HG03354 (cell line): ENCODE measurements at regions not wholly inside any gene's neighbourhood (a gene's known extent, or its start where the extent isn't known, plus 50 kb on each side); places are given as distances from the start of the nearest gene placed in this dataset.
"Not testable (repeated sequence)": the region's sequence is repeated elsewhere in the genome, so short reads cannot be mapped to it uniquely, and the experiment has no call there.

Experiments
- ATAC-seq: cut with Tn5 transposase; IDR thresholded peaks from one replicate; pipeline ENCODE4 v1.9.1; 2021; ENCODE audit warnings: mild to moderate bottlenecking; ENCODE audit not compliant: unreplicated experiment, poor library complexity, severe bottlenecking

DNA sequence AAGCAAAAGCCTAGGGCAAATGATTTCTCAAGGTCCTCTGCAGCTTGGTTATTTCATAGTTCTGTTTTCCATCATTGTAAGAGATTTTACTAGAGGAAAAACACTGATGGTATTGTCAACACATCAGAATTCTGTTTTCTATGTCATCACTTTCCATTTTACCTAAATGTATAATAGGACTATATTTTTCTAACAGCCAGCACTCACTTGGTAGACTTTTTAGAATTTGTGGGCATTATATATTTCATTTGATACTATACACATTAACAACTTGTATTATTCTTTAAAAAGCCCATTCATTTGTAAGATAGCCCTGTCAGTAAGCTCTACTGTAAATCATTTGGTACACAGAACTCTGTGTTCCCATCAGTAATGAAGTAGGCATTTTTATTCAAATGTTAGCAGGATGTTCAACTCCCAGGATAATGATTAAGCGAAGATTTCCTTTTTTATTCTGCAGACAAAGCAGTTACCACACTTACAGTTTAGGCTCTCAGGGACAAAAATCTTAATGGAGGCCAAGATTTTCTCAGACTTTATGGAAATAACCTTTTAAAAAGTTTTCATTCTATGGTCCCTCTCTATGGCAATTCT, 143.6 kb upstream of the TEX13C start:
- no peak for ATAC-seq

DNA sequence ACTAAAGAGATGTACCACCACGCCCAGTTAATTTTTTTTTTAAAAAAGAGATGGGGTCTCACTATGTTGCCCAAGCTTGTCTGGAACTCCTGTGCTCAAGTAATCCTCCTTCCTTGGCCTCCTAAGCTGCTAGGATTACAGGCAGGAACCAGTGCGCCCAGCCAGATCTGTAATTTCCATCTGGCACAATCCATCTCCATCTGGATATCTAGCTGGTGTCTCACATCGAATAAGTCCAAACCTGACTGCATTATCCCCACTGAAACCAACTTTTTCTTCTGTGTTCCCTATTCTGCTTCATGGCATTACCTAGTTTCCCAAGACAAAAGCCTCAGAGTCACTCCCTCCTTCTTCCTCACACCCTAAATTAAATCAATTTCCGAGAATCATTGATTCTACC, 125.8 kb upstream of the TEX13C start:
- ATAC-seq: no peak

DNA sequence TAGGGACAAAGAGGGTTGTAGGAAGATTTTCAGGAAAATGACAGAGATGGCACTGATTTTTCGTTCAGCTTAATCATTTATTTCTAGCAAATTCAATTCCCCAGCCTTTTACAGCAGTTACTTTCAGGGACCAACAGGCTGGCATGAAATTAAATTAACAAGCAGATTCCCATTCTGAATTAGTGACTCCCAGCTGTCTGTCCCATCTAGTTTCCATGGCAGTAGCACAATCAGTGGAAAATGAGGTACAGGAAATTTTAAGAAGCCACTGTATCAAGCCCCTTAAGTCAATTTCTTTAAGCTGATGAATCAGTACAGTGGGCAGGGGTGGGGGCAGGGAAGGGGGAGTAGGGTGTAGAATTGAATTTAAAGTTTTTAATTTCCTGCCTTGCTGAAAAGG, 121.1 kb upstream of the TEX13C start:
- no peak for ATAC-seq

DNA sequence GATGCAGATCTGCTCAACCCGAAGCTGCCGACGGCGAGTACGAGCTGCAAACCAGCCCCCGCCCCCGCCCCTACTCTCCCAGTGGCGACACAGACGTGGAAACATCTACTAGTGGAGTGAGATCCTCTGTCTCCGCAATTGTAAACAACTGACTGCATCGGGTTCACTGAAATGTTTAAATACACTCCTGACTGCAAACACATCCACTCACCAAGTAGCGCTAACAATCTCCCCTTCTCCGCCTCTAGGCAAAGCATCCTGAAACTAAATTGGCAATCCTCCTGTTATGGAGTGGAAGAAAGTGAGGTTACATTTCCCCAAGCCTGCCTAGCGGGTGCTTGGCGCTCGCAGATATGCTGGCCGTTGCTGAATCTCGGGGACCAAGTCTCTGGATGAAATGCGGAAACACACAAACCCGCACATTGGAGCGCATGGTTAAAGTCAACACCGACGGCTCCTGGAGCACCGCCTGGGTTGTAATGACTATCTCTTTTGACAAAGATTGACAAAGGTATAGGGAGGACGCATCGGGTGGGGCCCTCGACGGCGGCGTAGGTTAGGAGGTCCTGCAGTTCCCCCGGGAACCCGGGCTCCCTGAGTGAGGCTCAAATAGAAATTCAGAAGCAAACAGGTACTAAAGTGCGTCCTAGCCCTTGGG, 117.0 kb upstream of the TEX13C start:
- no peak for ATAC-seq

DNA sequence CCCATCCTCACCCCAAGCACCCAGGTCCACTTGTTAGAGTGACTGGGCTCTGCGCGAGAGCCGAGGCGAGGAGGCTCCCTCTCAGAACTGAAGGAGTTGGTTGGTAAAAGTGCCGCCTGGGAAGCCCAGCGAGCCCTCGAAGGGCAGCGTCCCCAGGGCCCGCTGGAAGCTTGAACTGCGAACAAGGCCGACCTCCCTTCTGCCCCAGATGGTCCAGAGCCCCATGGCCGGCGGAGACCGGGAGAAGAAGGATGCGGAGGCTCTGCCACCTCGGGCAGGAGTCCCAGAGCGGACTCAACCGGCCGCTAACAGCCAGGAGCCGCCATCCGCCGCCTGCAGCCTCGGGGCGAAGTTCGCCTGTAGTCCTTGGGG, 116.3 kb upstream of the TEX13C start:
- no peak for ATAC-seq

DNA sequence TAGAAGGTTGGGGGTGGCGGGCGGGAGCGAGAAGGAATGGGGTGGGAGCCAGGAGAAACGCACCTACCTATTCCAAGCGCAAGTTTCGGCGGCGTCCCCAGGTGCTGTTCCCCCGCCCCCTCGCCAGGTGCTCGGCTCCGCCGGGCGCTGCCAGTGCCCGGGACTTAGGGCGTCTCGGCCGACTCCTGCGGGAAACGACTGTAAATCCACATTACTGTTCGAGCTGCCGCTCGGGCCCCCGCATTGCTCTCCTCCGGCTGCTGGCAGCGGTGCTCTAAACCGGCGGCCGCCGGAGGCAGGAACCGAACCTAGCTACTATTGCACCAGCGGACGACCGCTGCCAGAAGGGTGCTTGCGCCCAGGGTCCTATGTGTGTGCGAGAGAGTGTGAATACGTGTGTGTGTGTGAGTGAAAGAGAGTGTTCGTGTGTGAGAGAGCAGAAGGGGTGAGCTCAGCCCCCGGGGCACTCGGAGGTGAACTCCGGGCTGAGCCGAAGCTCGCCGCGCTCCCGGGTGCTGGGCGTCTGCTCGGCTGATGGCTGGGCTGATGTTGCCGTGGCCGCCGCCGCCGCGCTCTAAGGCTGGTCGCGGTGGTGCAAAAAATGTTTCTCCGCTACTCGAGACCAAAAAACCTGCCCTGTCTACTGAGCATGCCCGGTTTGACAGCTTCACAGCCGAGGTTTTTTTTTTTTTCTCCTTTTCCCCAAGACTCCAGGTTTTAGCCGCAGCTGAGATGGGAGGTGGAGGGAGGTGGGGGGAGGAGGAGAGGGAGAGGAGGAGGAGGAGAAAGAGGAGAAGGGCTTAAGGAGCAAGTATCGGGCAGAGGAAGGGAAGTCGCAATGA, 115.7 kb upstream of the TEX13C start:
- no peak for ATAC-seq

DNA sequence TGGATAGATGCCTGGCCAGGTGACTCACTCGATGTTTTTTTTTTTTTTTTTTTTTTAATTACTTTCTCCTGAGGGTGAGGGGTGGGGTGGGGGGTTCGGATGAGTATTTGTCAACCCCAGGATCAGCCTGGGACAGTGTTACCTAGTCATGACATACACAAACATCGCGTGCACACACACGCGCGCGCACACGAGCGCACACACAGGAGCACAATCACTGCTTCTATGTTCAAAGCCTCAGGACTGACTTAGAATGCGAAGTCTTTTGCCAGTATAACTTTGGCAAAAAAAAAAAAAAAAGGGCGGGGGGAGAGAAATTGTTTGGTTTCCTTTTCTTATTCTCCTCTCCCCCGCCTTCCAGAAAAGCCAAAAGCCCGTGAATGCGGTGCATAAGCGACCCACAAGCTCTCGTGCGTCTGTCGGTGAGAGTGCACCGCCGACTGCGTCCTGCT, 115.0 kb upstream of the TEX13C start:
- no peak for ATAC-seq

DNA sequence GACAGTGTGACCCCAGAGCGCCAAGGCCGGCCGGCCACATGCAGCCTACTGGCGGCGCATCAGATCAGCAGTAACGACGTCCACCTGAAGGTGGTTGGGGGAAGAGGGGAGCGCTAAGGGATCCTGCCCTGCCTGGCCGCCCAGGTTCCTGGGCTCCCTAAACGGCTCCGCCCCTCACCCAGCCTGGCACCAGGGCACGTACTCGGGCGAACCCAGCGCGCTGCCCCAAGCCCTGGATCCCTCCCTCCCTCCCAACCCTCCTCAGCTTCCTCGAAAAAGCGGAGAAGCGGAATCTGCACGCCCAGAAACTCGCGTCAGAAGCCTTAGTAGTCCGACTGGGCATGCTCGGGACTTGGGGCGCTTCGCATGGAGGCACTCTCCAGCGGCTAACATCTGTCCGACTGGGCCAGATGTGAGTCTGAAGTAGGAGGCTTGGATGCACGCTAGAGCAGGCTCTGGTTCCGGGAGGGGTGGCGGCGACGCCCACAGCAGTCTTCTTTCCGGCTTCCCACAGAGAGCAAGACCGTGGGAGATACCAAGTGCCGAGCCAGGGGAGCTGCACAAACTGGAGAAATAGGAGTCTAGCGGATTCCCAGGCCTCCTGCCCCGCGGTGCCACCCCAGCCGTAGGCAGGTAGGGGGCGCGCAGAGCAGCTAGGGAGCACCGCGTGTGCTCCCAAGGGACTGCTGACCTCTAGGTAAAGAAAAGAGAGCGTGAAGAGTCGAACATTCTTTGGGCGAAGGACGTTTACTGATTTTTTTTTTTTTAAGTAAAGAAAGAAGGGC, 114.3 kb upstream of the TEX13C start:
- ATAC-seq: peak; percentile 46

DNA sequence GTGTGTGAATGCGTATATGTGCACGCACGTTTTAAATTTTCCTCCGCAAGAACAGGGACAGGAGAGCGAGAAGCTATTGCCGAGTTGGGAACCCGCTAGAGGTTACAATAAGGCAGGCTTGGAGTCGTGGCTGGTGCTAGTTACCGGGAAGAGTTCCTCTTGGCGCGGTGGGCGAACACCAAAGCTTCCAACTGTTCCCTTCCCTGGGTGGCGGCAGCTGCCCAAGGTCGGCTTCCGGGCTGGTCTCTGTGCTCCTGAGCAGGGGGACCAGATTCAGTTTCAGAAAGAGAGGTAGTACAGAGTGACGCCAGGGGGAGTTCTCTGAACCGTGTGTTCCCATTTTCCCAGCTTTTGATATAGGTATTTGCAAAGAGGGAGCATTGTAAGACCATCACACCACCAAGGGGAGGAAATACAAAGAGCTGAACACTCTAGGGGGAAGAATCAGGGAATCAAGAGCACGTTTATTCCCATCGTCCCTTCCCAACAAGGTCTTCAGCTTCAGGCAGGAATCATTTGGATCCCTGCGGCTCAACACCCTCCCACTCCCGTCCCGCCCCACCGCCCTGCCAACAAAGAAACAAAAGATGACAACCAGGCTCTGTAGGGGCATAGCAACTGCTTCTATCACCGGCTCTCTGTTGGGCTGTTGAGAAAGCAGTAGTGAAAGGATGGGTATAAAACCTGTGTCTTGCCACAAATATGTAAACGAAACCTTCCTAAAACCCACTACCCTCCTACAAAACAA, 113.6 kb upstream of the TEX13C start:
- no peak for ATAC-seq

DNA sequence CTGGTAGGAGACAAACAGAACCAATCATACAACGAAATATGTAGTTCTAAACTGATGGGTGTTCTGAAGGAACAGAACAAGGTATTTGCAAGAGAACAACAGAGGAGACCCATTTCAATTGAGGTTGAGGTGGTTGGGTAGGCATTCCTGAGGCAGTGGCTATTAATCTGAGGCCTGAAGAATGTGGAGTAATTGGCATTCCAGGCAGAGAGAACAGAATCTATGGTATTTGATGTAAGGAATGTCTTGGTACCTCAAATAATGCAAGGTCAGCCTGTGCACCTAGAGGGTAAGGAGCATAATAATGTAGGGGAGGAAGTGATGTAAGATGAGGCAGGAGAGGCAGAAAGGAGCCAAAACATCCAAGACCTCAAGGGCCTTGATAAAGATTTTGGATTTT, 109.5 kb upstream of the TEX13C start:
- no peak for ATAC-seq

DNA sequence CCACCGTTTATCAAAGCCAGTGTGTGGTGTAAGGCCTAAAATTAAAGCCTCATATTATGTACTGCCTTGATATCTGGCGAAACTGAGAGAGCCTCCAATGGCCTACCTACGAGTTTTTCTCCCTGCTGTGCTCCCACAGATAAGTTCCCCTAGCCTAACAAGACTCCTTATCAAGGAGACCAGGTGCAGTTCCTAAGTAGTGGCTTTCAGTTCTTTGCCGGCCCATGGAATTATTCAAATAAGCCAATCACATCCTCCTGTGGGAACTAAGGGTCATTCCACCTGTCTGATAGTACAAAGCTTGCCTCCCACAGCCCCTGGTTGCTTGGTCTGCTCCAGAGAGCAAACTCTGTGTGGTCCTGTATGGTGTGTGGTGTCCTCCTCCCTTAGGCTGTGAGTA, 99.8 kb upstream of the TEX13C start:
- no peak for ATAC-seq

DNA sequence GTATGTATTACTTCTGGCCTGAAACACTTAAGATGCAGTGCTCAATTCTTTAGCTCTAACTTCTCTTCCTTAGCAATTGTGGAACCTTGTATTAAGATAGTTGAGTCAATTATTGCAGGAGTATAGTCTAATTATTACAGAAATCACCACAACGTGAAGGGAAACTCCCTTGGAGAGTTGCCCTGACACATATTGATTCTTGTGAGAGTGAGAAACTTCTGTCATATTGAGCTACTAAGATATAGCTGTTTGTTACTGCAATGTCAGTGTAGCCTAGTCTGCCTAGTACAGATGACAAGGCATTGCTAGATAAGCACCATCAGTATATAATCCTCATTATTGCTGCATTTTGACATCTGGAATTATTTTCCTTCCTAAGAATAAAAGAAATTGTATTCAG, 82.7 kb upstream of the TEX13C start:
- ATAC-seq: no peak

DNA sequence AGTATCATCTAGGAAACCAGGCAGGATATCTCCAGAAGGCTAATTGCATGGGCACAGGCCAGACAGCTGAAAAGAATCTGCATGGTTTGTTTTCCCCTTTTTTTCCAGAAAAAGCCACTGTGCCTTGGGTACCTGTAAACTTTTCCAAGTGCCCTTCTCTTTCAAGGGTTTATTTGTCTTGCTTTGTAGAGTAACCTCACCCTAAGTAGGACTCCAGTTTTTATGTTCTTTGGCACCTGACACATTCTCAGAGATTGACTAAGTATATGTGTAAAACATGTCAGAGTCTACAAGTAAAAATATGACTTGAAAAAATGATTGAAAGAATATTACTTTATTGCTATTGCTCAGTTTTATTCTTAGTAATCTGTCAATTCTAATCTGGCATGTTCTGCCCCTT, 70.7 kb upstream of the TEX13C start:
- no peak for ATAC-seq

DNA sequence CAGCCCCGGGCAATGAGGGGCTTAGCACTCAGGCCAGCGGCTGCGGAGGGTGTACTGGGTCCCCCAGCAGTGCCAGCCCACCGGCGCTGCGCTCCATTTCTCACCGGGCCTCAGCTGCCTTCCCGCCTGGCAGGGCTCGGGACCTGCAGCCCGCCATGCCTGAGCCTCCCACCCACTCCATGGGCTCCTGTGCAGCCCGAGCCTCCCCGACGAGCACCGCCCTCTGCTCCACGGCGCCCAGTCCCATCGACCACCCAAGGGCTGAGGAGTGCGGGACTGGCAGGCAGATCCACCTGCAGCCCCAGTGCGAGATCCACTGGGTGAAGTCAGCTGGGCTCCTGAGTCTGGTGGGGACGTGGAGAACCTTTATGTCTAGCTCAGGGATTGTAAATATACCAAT, 63.9 kb upstream of the TEX13C start:
- ATAC-seq: not testable (repeated sequence)

DNA sequence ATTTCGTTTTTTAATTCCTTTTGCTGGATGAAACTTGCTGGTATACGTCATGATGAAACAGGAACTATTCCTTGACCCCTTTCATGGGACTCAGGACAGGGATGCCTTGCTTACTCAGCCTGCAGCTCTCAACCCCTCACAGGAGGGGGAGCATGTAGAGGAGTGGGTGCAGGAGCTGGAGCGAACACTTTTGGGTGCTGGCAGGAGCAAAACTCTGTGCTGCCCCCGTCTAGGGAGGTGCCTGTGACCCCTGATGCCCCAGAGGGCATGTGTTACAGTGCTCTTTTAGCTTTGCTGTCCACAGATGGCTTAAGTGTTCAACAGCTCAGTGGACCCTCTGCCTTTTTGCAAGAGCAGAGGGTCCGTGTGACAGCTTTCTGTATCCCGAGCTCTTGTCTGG, 56.8 kb upstream of the TEX13C start:
- ATAC-seq: no peak

DNA sequence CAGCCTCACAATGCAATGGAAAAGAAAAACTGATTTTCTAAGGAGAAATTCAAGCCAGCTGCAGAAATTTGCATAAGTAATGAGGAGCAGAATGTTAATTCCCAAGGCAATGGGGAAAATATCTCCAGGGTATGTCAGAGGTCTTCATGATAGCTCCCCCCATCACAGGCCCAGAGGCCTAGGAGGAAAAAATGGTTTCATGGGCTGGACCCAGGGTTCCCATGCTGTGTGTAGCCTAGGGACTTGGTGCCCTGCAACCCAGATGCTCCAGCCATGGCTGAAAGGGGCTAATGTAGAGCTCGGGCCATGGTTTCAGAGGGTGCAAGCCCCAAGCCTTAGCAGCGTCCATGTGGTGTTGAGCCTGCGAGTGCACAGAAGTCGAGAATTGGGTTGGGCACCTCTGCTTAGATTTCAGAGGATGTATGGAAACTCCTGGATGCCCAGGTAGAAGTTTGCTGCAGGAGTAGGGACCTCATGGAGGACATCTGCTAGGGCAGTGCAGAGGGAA, 53.5 kb upstream of the TEX13C start:
- no peak for ATAC-seq
